ENCODE measurements at regions not wholly inside any gene's neighbourhood (a gene's known extent, or its start where the extent isn't known, plus 50 kb on each side); places are given as distances from the start of the nearest gene placed in this dataset.

DNA sequence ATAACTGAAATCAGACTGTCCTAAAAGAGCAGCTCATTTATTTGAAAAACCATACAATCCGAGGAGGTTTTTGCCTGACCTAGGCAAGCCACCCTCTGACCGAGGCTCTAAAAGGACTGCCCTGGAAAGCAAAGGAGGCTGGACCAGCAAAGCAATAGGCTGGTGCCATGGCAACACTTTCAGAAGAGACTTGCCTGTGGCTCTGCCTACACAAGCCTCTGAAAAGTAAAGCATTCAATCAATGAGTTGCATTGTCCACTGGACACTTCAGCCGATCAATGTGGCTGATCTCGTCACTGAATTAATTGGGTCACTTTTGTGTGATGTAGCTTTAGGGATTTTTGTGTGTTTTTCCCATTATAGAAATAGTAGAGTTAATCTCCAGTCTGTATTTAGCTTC is 99.1 kb upstream of the SEMA6D start:
- no peaks in the 10 kb centered on the region for H4K20me1 ChIP-seq (ENCODE audit: insufficient read depth, low read length)
- no peak overlapping the region for H2AFZ ChIP-seq (ENCODE audit: low read length)
- H3K9ac ChIP-seq (ENCODE audit: low read length): no peak overlapping the region
- no peaks in the 10 kb centered on the region for H3F3A ChIP-seq (ENCODE audit: insufficient read depth, low read length)
- no peak for TF ChIP-seq EZH2 (IDR thresholded peaks at IDR 0.05; ENCODE audit: borderline replicate concordance, low read length)
- TF ChIP-seq, protein P1, sequence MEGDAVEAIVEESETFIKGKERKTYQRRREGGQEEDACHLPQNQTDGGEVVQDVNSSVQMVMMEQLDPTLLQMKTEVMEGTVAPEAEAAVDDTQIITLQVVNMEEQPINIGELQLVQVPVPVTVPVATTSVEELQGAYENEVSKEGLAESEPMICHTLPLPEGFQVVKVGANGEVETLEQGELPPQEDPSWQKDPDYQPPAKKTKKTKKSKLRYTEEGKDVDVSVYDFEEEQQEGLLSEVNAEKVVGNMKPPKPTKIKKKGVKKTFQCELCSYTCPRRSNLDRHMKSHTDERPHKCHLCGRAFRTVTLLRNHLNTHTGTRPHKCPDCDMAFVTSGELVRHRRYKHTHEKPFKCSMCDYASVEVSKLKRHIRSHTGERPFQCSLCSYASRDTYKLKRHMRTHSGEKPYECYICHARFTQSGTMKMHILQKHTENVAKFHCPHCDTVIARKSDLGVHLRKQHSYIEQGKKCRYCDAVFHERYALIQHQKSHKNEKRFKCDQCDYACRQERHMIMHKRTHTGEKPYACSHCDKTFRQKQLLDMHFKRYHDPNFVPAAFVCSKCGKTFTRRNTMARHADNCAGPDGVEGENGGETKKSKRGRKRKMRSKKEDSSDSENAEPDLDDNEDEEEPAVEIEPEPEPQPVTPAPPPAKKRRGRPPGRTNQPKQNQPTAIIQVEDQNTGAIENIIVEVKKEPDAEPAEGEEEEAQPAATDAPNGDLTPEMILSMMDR (IDR thresholded peaks at IDR 0.05; ENCODE audit: low read length): no peak
- H3K27ac ChIP-seq (ENCODE audit: low read depth, low read length, poor library complexity, severe bottlenecking): no peak overlapping the region
- H3K9me3 ChIP-seq (ENCODE audit: low read length): no peaks in the 10 kb centered on the region
- H3K4me3 ChIP-seq (ENCODE audit: low read depth, low read length, poor library complexity, severe bottlenecking): no peak overlapping the region
- no peaks in the 10 kb centered on the region for H3K9me2 ChIP-seq (ENCODE audit: low read depth, low read length)
- no peak overlapping the region for H3K4me2 ChIP-seq (ENCODE audit: low read length)
- no peaks in the 10 kb centered on the region for H3K27me3 ChIP-seq (ENCODE audit: insufficient read depth, low read length)
- no peaks in the 10 kb centered on the region for H3K36me3 ChIP-seq (ENCODE audit: insufficient read depth, low read length)
- H3K79me2 ChIP-seq (ENCODE audit: insufficient read depth, low read length): no peaks in the 10 kb centered on the region
- H3K4me1 ChIP-seq (ENCODE audit: insufficient read depth, low read length, severe bottlenecking): no peaks in the 10 kb centered on the region

DNA sequence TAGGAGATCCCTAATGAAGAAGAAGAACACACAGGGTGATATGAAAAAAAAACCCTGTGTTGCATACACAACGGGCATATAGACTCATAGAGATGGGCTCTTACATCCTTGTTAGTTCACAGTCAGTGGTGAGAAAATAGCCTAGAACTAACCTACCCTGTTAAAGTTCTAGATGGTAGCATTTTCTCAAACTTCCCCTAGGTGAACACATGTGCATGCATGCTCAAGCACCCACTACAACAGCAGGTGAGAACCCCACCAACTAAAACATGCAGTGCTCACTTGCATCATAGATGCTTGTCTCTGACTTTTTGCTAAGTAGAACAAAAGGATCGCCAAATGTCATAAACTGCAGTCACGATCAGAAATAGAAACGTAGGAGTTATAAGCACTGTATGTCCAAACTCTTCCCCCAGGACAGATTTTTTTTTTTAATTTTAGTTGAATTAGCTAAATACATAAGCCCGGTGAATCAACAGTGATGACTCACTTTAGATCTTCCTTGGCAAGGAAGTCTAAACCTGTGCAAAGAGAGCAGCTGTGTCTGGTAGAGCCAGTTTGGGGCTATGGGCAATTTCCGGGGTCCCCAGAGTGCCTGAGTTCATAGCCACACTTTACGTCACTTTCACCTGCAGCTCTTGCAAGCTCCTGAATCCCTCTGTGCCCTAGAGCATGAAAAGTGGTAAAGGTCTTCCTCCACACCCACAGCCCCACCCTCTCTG is 96.2 kb upstream of the SEMA6D start:
- Histone ChIP-seq H3K27me3 (ENCODE audit: insufficient read depth, low read length) (no peaks in the 10 kb centered on the region), H3K36me3 (ENCODE audit: insufficient read depth, low read length) (no peaks in the 10 kb centered on the region), H3F3A (ENCODE audit: insufficient read depth, low read length) (no peaks in the 10 kb centered on the region), H3K9me2 (ENCODE audit: low read depth, low read length) (no peaks in the 10 kb centered on the region), H3K9me3 (ENCODE audit: low read length) (no peaks in the 10 kb centered on the region), H3K4me1 (ENCODE audit: insufficient read depth, low read length, severe bottlenecking) (no peaks in the 10 kb centered on the region), H3K79me2 (ENCODE audit: insufficient read depth, low read length) (no peaks in the 10 kb centered on the region), H3K4me2 (ENCODE audit: low read length) (no peak overlapping the region), H3K27ac (ENCODE audit: low read depth, low read length, poor library complexity, severe bottlenecking) (no peak overlapping the region), H3K9ac (ENCODE audit: low read length) (no peak overlapping the region), H3K4me3 (ENCODE audit: low read depth, low read length, poor library complexity, severe bottlenecking) (no peak overlapping the region), H4K20me1 (ENCODE audit: insufficient read depth, low read length) (no peaks in the 10 kb centered on the region), H2AFZ (ENCODE audit: low read length) (no peak overlapping the region)
- no peak for TF ChIP-seq EZH2 (IDR thresholded peaks at IDR 0.05; ENCODE audit: borderline replicate concordance, low read length)
- TF ChIP-seq, protein P1 (IDR thresholded peaks at IDR 0.05; ENCODE audit: low read length): no peak

DNA sequence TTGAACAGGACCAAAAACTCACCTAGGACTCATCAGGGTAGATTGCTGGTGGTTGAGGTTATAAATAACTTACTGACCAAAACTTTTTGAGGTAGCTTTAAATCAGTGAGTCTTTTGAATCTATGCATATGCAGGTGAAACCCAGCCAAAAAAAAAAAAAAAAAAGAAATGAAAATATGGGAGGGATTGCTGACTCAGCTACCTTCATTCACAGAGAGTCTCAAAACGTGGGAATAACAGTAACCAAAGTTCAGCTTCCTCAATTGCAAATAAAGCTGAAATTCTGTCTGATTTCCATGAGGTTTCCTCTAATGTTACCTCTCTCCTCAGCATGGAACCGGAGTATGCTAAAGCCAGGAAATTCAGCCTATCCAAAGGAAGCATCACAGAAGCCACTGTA is 95.2 kb upstream of the SEMA6D start:
- Histone ChIP-seq H3K27me3 (ENCODE audit: insufficient read depth, low read length) (no peaks in the 10 kb centered on the region), H3K4me1 (ENCODE audit: insufficient read depth, low read length, severe bottlenecking) (no peaks in the 10 kb centered on the region), H3K9me2 (ENCODE audit: low read depth, low read length) (no peaks in the 10 kb centered on the region), H3K9me3 (ENCODE audit: low read length) (no peaks in the 10 kb centered on the region), H3K79me2 (ENCODE audit: insufficient read depth, low read length) (no peaks in the 10 kb centered on the region), H3K27ac (ENCODE audit: low read depth, low read length, poor library complexity, severe bottlenecking) (no peak overlapping the region), H4K20me1 (ENCODE audit: insufficient read depth, low read length) (no peaks in the 10 kb centered on the region), H3K4me2 (ENCODE audit: low read length) (no peak overlapping the region), H3K9ac (ENCODE audit: low read length) (no peak overlapping the region), H2AFZ (ENCODE audit: low read length) (no peak overlapping the region), H3K4me3 (ENCODE audit: low read depth, low read length, poor library complexity, severe bottlenecking) (no peak overlapping the region), H3K36me3 (ENCODE audit: insufficient read depth, low read length) (no peaks in the 10 kb centered on the region), H3F3A (ENCODE audit: insufficient read depth, low read length) (no peaks in the 10 kb centered on the region)
- TF ChIP-seq EZH2 (IDR thresholded peaks at IDR 0.05; ENCODE audit: borderline replicate concordance, low read length): no peak
- TF ChIP-seq, protein P1 (IDR thresholded peaks at IDR 0.05; ENCODE audit: low read length): no peak
